Fibroblast of pulmonary artery (primary cell): ENCODE measurements at regions not wholly inside any gene's neighbourhood (a gene's known extent, or its start where the extent isn't known, plus 50 kb on each side); places are given as distances from the start of the nearest gene placed in this dataset.
"Not testable (repeated sequence)": the region's sequence is repeated elsewhere in the genome, so short reads cannot be mapped to it uniquely, and the experiment has no call there.

ENCODE experiments used
- DNase-seq: peaks from one replicate; pipeline ENCODE4 v3.0.0-alpha.2; 2010; ENCODE audit warnings: low read depth
- H3K4me3 ChIP-seq: replicated peaks from 2 replicates; pipeline ENCODE4 v1.5.1; 2011; ENCODE audit warnings: low read depth, mild to moderate bottlenecking, control low read depth, low read length, moderate library complexity
- TF ChIP-seq, protein P1 (sequence below): IDR thresholded peaks from 2 replicates; pipeline ENCODE4 v1.5.1; 2011; ENCODE audit warnings: mild to moderate bottlenecking, control low read depth, low read length, inconsistent platforms; ENCODE audit errors: missing control alignments

DNA sequence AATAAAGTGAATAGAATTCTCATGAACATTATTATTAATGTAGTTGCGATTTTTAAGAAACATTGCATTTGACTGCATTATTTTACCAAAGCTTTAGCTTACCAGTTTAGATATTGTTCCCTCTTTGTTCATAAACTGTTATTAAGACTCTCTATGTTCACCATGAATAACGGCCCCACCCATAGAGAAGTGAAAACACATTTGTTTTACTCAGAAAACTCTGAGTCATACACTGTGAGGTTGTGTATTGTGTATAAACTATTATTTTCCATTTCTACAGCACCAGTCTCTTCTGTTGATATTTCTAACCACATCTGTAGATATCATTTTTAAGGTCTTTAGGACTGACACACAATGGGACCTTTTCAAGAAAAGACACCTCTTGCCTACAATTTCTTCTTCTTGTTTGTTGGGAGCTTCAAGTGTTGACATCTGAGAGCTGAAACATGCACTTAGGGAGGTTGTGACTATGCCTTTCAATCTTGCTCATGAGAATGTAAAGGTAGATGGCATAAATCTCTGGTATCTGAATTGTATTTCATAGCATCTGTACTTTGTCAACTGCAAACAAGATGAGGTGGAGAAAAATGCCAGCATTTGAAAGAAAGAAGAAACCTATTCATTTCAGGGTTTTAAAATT is 252.9 kb upstream of the CDH8 start:
- TF ChIP-seq, protein P1, sequence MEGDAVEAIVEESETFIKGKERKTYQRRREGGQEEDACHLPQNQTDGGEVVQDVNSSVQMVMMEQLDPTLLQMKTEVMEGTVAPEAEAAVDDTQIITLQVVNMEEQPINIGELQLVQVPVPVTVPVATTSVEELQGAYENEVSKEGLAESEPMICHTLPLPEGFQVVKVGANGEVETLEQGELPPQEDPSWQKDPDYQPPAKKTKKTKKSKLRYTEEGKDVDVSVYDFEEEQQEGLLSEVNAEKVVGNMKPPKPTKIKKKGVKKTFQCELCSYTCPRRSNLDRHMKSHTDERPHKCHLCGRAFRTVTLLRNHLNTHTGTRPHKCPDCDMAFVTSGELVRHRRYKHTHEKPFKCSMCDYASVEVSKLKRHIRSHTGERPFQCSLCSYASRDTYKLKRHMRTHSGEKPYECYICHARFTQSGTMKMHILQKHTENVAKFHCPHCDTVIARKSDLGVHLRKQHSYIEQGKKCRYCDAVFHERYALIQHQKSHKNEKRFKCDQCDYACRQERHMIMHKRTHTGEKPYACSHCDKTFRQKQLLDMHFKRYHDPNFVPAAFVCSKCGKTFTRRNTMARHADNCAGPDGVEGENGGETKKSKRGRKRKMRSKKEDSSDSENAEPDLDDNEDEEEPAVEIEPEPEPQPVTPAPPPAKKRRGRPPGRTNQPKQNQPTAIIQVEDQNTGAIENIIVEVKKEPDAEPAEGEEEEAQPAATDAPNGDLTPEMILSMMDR, result no peak
- DNase-seq, result no peak
- no peak overlapping the region for H3K4me3 ChIP-seq

GRCh38 chr16:62280506-62280905 is 244.3 kb upstream of the CDH8 start:
- no peak for DNase-seq
- H3K4me3 ChIP-seq, result no peak overlapping the region
- TF ChIP-seq, protein P1, result no peak

- H3K4me3 ChIP-seq, result no peak overlapping the region
- no peak for DNase-seq
- TF ChIP-seq, protein P1, result no peak
Observed at GRCh38 chr16:62277942-62278341, 241.7 kb upstream of the CDH8 start.

GRCh38 chr16:62276637-62277036 is 240.4 kb upstream of the CDH8 start:
- TF ChIP-seq, protein P1, result no peak
- H3K4me3 ChIP-seq, result no peak overlapping the region
- no peak for DNase-seq

DNA sequence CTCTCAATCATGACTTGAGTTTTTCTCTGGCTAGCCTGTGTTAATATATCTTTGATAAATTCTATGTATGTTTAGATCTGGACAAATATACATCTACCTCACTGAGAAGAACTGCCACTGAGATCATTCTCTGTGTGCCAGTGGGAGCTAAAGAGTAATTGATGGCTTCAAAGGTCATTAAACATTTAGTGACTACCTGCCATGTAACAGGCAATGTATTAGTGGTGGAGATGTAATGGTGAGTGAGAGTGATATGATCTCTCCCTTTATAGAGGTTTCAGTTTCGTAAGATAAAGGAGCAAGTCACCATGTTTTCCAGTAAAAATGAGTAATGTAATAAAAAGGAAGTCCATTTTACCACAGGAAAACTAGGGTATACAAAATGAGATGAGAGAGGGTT is 235.8 kb upstream of the CDH8 start:
- TF ChIP-seq, protein P1, result no peak
- DNase-seq, result no peak
- H3K4me3 ChIP-seq, result no peak overlapping the region

- no peak overlapping the region for H3K4me3 ChIP-seq
- DNase-seq, result no peak
- TF ChIP-seq, protein P1, result no peak
Observed at GRCh38 chr16:62261760-62262159, 225.5 kb upstream of the CDH8 start.

DNA sequence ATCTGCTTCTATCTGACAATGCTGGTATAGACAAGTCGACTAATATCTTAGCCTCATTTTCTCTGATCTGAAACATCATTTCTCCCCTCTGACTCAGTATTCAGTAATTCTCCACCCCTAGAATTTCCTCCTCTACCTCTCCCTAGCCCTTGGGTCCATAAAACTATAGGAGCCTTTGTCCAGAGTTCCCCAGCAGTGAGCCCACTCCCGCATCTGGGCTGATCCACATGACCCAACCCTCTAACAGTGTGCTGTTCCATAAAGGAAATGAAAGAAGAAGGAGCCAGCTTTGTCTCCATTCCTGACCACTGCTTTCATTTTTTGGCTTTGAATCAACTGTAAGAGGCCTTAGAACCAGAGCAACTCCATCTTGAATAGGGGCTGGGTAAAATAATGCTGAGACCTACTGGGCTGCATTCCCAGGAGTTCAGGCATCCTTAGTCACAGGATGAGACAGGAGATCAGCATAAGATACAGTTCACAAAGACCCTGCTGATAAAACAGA is 222.7 kb upstream of the CDH8 start:
- DNase-seq, H3K4me3 ChIP-seq: not testable (repeated sequence)
